Spleen (tissue), 11 donors: ENCODE measurements at regions not wholly inside any gene's neighbourhood (a gene's known extent, or its start where the extent isn't known, plus 50 kb on each side); places are given as distances from the start of the nearest gene placed in this dataset.

Experiments used
- DNase-seq: peaks from one replicate; pipeline ENCODE4 v3.0.0-alpha.2; 2020
- H3K27ac ChIP-seq, 8 donors: fragments of 200-600 bp; sonication (generic) in 7 of 8; 1 replicate in 4 of 8; 2 replicates in 4 of 8; pipeline versions ENCODE4 v1.5.0 to v1.8.0; 2016 to 2021; ENCODE audit warnings: inconsistent platforms in 4 of 8, mild to moderate bottlenecking in 4 of 8, moderate library complexity in 1 of 8
- H3K27me3 ChIP-seq, 7 donors: fragments of 200-600 bp; sonication (generic) in 6 of 7; replicated peaks in 1 of 7; 1 replicate in 4 of 7; 2 replicates in 3 of 7; pipeline versions ENCODE4 v1.5.0 to v1.8.0; 2016 to 2021; ENCODE audit warnings: inconsistent platforms in 3 of 7, mild to moderate bottlenecking in 1 of 7
- H3K36me3 ChIP-seq, 6 donors: fragments of 200-600 bp; sonication (generic) in 5 of 6; 1 replicate in 4 of 6; 2 replicates in 2 of 6; pipeline versions ENCODE4 v1.5.0 to v1.8.0; 2016 to 2021; ENCODE audit warnings: inconsistent platforms in 2 of 6
- H3K4me1 ChIP-seq, 6 donors: fragments of 200-600 bp; sonication (generic) in 5 of 6; 1 replicate in 3 of 6; 2 replicates in 3 of 6; pipeline versions ENCODE4 v1.5.0 to v1.8.0; 2016 to 2021; ENCODE audit warnings: inconsistent platforms in 3 of 6
- H3K4me3 ChIP-seq, 8 donors: fragments of 200-600 bp; sonication (generic) in 7 of 8; 1 replicate in 4 of 8; 2 replicates in 4 of 8; pipeline versions ENCODE4 v1.5.0 to v1.8.0; 2016 to 2021; ENCODE audit warnings: inconsistent platforms in 4 of 8, mild to moderate bottlenecking in 4 of 8, moderate library complexity in 2 of 8
- H3K9me3 ChIP-seq, 8 donors: fragments of 200-600 bp; sonication (generic) in 7 of 8; 1 replicate in 4 of 8; 2 replicates in 4 of 8; pipeline versions ENCODE4 v1.5.0 to v1.8.0; 2016 to 2021; ENCODE audit warnings: inconsistent platforms in 4 of 8
- CTCF ChIP-seq, 11 experiments: fragments of 200-600 bp in 7 of 11; fragments of 450-650 bp in 4 of 11; sonication (generic) in 4 of 11; IDR thresholded peaks in 8 of 11; conservative IDR thresholded peaks in 3 of 11; 1 replicate in 7 of 11; 2 replicates in 4 of 11; pipeline versions ENCODE4 v1.4.0 to v1.8.0; 2016 to 2021; ENCODE audit warnings: antibody characterized with exemption in 11 of 11, inconsistent platforms in 4 of 11, mild to moderate bottlenecking in 1 of 11
- POLR2A ChIP-seq, 3 donors: fragments of 450-650 bp; IDR thresholded peaks; one replicate each; pipeline ENCODE4 v1.5.1; 2017; ENCODE audit warnings: antibody characterized with exemption in 3 of 3, mild to moderate bottlenecking in 1 of 3
- POLR2AphosphoS5 ChIP-seq, 3 donors: sonication (generic); formaldehyde crosslinking; IDR thresholded peaks; one replicate each; pipeline ENCODE4 v1.5.1; 2017; ENCODE audit warnings: antibody characterized with exemption in 3 of 3
- WGBS, 5 donors: extraction: QIAGEN DNeasy Blood & Tissue Kit in 3 of 5; methylation state at CpG; one replicate each; pipeline versions ENCODE4 v1.1.5 to v1.1.7; 2013 to 2018; 5-methylcytosine and 5-hydroxymethylcytosine counted together
- intact Hi-C: fragments of 100-400 bp; cut with DNase I; formaldehyde crosslinking; loops from one replicate; pipeline ENCODE4 v1.15.0; 2023; ENCODE audit warnings: low total_unique reads
- donor health status: healthy with polysubstance abuse.
- donor health status: DM: no; HTN: no; CAD: no; lungs with moderate emphysema.
- donor health status: DM: no; HTN: no; CAD: no.
- donor health status: Bipolar disorder and iron deficiency.
- donor health status: healthy.
- donor health status: DM: no; HTN: no; CAD: no.
- donor health status: DM: yes; HTN: yes; CAD: no.

GRCh38 chr2:172677363-172677762 lies 58.3 kb upstream of the RAPGEF4 start:
- Histone ChIP-seq H3K4me3 (no peak overlapping the region), H3K9me3 (peaks cover 0 to 8% (median 0%) of the 10 kb centered on the region in 8 donors), H3K27ac (no peak overlapping the region), H3K4me1 (peaks cover 0 to 7% (median 0%) of the 10 kb centered on the region in 6 donors), H3K27me3 (peaks cover 0 to 9% (median 0%) of the 10 kb centered on the region in 7 donors), H3K36me3 (no peaks in the 10 kb centered on the region)
- DNase-seq: no peak
- TF ChIP-seq POLR2A (IDR thresholded peaks at IDR 0.05) (no peak), POLR2AphosphoS5 (IDR thresholded peaks at IDR 0.05) (no peak)
- intact Hi-C loops: no loop called here

DNA sequence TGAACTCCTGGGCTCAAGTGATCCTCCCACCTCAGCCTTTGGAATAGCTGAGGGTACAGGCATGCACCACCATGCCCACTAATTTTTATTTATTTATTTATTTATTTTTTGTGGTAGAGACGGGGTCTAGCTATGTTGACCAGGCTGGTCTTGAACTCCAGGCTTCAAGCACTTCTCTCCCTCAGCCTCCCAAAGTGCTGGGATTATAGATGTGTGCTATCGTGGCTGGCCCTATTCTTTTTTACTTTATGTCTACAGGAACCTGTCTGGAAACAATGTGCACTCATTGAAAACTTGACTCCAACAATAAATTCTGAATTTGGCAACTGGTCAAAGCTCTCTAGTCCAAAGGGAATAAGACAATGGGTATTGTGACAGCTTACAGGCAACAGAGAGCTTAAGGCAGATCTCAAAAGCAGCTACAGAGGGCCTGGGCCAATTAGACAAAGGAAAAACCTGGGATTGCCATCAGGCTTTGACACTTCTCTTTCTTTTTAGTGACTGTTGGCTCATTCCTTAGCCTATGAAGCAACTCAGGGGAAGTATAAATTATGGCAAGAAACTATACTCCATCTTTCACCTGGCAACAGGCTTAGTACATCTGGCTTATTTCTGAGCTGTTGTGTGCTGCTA lies 55.1 kb upstream of the RAPGEF4 start:
- no peak overlapping the region for H3K27ac ChIP-seq
- no peak for DNase-seq
- no peaks in the 10 kb centered on the region for H3K27me3 ChIP-seq
- 59 to 88% (median 74%) methylated on average over 2 of the region's 2 CpGs for WGBS, 5 donors
- H3K9me3 ChIP-seq: peaks cover 0 to 12% (median 0%) of the 10 kb centered on the region in 8 donors
- no peaks in the 10 kb centered on the region for H3K36me3 ChIP-seq
- H3K4me3 ChIP-seq: no peak overlapping the region
- intact Hi-C loops: no loop called here
- TF ChIP-seq POLR2AphosphoS5 (IDR thresholded peaks at IDR 0.05): no peak
- no peak for TF ChIP-seq CTCF (IDR thresholded peaks at IDR 0.05 in 8 of 11, conservative IDR thresholded peaks at IDR 0.05 in 3 of 11)
- no peak for TF ChIP-seq POLR2A (IDR thresholded peaks at IDR 0.05)
- no peaks in the 10 kb centered on the region for H3K4me1 ChIP-seq

- Histone ChIP-seq H3K9me3 (peaks cover 0 to 21% (median 0%) of the 10 kb centered on the region in 8 donors), H3K36me3 (no peaks in the 10 kb centered on the region), H3K4me3 (no peak overlapping the region), H3K27ac (no peak overlapping the region), H3K27me3 (no peaks in the 10 kb centered on the region), H3K4me1 (no peaks in the 10 kb centered on the region)
- no peak for DNase-seq
- TF ChIP-seq POLR2A (IDR thresholded peaks at IDR 0.05) (no peak), POLR2AphosphoS5 (IDR thresholded peaks at IDR 0.05) (no peak), CTCF (IDR thresholded peaks at IDR 0.05 in 8 of 11, conservative IDR thresholded peaks at IDR 0.05 in 3 of 11) (no peak)
- WGBS, 5 donors: 84 to 99% (median 96%) methylated on average over 4 of the region's 4 CpGs
- intact Hi-C loops: no loop called here
Observed at GRCh38 chr2:172685467-172685866, 50.2 kb upstream of the RAPGEF4 start.
